H9 (cell line): ENCODE measurements at regions not wholly inside any gene's neighbourhood (a gene's known extent, or its start where the extent isn't known, plus 50 kb on each side); places are given as distances from the start of the nearest gene placed in this dataset.

ENCODE experiments used
- DNase-seq: peaks from one replicate; pipeline ENCODE4 v3.0.0-alpha.2; 2017
- H2AFZ ChIP-seq: one replicate; pipeline ENCODE4 v1.6.1; 2013; ENCODE audit warnings: mild to moderate bottlenecking, low read length, control low read depth, moderate library complexity
- H2AK5ac ChIP-seq: 2 replicates; pipeline ENCODE4 v1.6.1; 2013; ENCODE audit warnings: low read length, control low read depth, mixed read lengths; ENCODE audit not compliant: insufficient read length
- H2BK120ac ChIP-seq: one replicate; pipeline ENCODE4 v1.6.1; 2013; ENCODE audit warnings: low read depth, mild to moderate bottlenecking, low read length, control low read depth, inconsistent platforms; ENCODE audit not compliant: poor library complexity, severe bottlenecking
- H2BK12ac ChIP-seq: 2 replicates; pipeline ENCODE4 v1.6.1; 2013; ENCODE audit warnings: low read length, control low read depth, mixed read lengths, low read depth; ENCODE audit not compliant: insufficient read length
- H2BK15ac ChIP-seq: 2 replicates; pipeline ENCODE4 v1.6.1; 2013; ENCODE audit warnings: low read depth, low read length, control low read depth
- H2BK20ac ChIP-seq: one replicate; pipeline ENCODE4 v1.6.1; 2013; ENCODE audit warnings: low read depth, mild to moderate bottlenecking, low read length, control low read depth, inconsistent platforms; ENCODE audit not compliant: poor library complexity, severe bottlenecking
- H2BK5ac ChIP-seq: 2 replicates; pipeline ENCODE4 v1.6.1; 2013; ENCODE audit warnings: low read length, control low read depth, mixed read lengths; ENCODE audit not compliant: insufficient read length
- H3K14ac ChIP-seq: 2 replicates; pipeline ENCODE4 v1.6.1; 2013; ENCODE audit warnings: low read length, control low read depth; ENCODE audit not compliant: insufficient read depth
- H3K18ac ChIP-seq: 2 replicates; pipeline ENCODE4 v1.6.1; 2013; ENCODE audit warnings: low read depth, mild to moderate bottlenecking, mixed read lengths, low read length, control low read depth; ENCODE audit not compliant: insufficient read length
- H3K23ac ChIP-seq: 2 replicates; pipeline ENCODE4 v1.6.1; 2013; ENCODE audit warnings: low read length, control low read depth, mixed read lengths, low read depth; ENCODE audit not compliant: insufficient read length
- H3K23me2 ChIP-seq: 2 replicates; pipeline ENCODE4 v1.6.1; 2013; ENCODE audit warnings: low read depth, mild to moderate bottlenecking, mixed read lengths, low read length, control low read depth; ENCODE audit not compliant: insufficient read length, poor library complexity, severe bottlenecking
- H3K27ac ChIP-seq: 2 replicates; pipeline ENCODE4 v1.5.1; 2013; ENCODE audit warnings: low read length, control low read depth, mixed read lengths, low read depth; ENCODE audit not compliant: insufficient read length
- H3K27me3 ChIP-seq: 2 replicates; pipeline ENCODE4 v1.6.1; 2013; ENCODE audit warnings: low read length, control low read depth, inconsistent platforms; ENCODE audit not compliant: insufficient read depth
- H3K4ac ChIP-seq: 2 replicates; pipeline ENCODE4 v1.6.1; 2013; ENCODE audit warnings: low read depth, mild to moderate bottlenecking, control low read depth, inconsistent platforms, low read length, moderate library complexity
- H3K4me1 ChIP-seq: 2 replicates; pipeline ENCODE4 v1.6.1; 2013; ENCODE audit warnings: low read length, control low read depth, inconsistent platforms; ENCODE audit not compliant: insufficient read depth
- H3K4me2 ChIP-seq: 2 replicates; pipeline ENCODE4 v1.6.1; 2013; ENCODE audit warnings: low read length, control low read depth, mixed read lengths; ENCODE audit not compliant: insufficient read length, insufficient read depth
- H3K56ac ChIP-seq: 2 replicates; pipeline ENCODE4 v1.6.1; 2013; ENCODE audit warnings: low read depth, mild to moderate bottlenecking, mixed read lengths, low read length, control low read depth; ENCODE audit not compliant: insufficient read length
- H3K79me1 ChIP-seq: 2 replicates; pipeline ENCODE4 v1.6.1; 2013; ENCODE audit warnings: low read depth, mild to moderate bottlenecking, moderate library complexity, low read length, control low read depth, inconsistent platforms; ENCODE audit not compliant: insufficient read depth, poor library complexity, severe bottlenecking
- H3K79me2 ChIP-seq: 2 replicates; pipeline ENCODE4 v1.6.1; 2013; ENCODE audit warnings: low read length, control low read depth, inconsistent platforms; ENCODE audit not compliant: insufficient read depth
- H3K9ac ChIP-seq: 2 replicates; pipeline ENCODE4 v1.6.1; 2013; ENCODE audit warnings: low read length, control low read depth, mixed read lengths; ENCODE audit not compliant: insufficient read length; ENCODE audit errors: extremely low read depth
- H3K9me3 ChIP-seq: one replicate; pipeline ENCODE4 v1.6.1; 2013; ENCODE audit warnings: low read depth, low read length, inconsistent platforms; ENCODE audit not compliant: control insufficient read depth
- H3T11ph ChIP-seq: one replicate; pipeline ENCODE4 v1.6.1; 2013; ENCODE audit warnings: mild to moderate bottlenecking, low read length, control low read depth, inconsistent platforms
- H4K20me1 ChIP-seq: one replicate; pipeline ENCODE4 v1.6.1; 2013; ENCODE audit not compliant: control insufficient read depth, insufficient read length, insufficient read depth
- H4K5ac ChIP-seq: 2 replicates; pipeline ENCODE4 v1.6.1; 2013; ENCODE audit warnings: low read depth, mild to moderate bottlenecking, mixed read lengths, low read length, control low read depth; ENCODE audit not compliant: insufficient read length
- H4K8ac ChIP-seq: replicated peaks from 2 replicates; pipeline ENCODE4 v1.6.1; 2013; ENCODE audit warnings: low read length, control low read depth, mixed read lengths, low read depth; ENCODE audit not compliant: insufficient read length
- H4K91ac ChIP-seq: 2 replicates; pipeline ENCODE4 v1.6.1; 2013; ENCODE audit warnings: low read depth, mild to moderate bottlenecking, moderate library complexity, mixed read lengths, low read length, control low read depth; ENCODE audit not compliant: insufficient read length
- H3K27ac Mint-ChIP-seq, 3 experiments: 2 replicates in 2 of 3; 3 replicates in 1 of 3; pipeline ENCODE4 v1.8.0; 2020 to 2021; ENCODE audit warnings: mixed read lengths in 3 of 3, mild to moderate bottlenecking in 1 of 3, moderate library complexity in 1 of 3
- H3K27me3 Mint-ChIP-seq: 2 replicates; pipeline ENCODE4 v1.8.0; 2021; ENCODE audit warnings: low read depth, mild to moderate bottlenecking, moderate library complexity, mixed read lengths
- H3K36me3 Mint-ChIP-seq, 3 experiments: 2 replicates in 2 of 3; 3 replicates in 1 of 3; pipeline ENCODE4 v1.8.0; 2020 to 2021; ENCODE audit warnings: low read depth in 3 of 3, mixed read lengths in 3 of 3; ENCODE audit not compliant: insufficient read depth in 1 of 3
- H3K4me1 Mint-ChIP-seq, 2 experiments: 2 replicates each; pipeline ENCODE4 v1.8.0; 2020; ENCODE audit warnings: mixed read lengths in 2 of 2
- H3K4me3 Mint-ChIP-seq, 2 experiments: 2 replicates in 1 of 2; 3 replicates in 1 of 2; pipeline ENCODE4 v1.8.0; 2020 to 2021; ENCODE audit warnings: mild to moderate bottlenecking in 2 of 2, mixed read lengths in 2 of 2, moderate library complexity in 1 of 2
- H3K9me3 Mint-ChIP-seq, 2 experiments: 2 replicates in 1 of 2; 3 replicates in 1 of 2; pipeline ENCODE4 v1.8.0; 2020; ENCODE audit warnings: mild to moderate bottlenecking in 2 of 2, mixed read lengths in 2 of 2, moderate library complexity in 1 of 2
- CTCF ChIP-seq: fragments of 200-600 bp; sonication (generic); conservative IDR thresholded peaks from 3 replicates; pipeline ENCODE4 v1.8.0; 2021; ENCODE audit warnings: antibody characterized with exemption, mild to moderate bottlenecking
- WGBS: extraction: QIAGEN DNeasy Blood & Tissue Kit; methylation state at CpG from one replicate; pipeline ENCODE4 v1.1.7; 2013; ENCODE audit warnings: missing lambda C conversion rate, low lambda C conversion rate, mixed read lengths; ENCODE audit not compliant: insufficient read length; ENCODE audit errors: extremely low coverage; 5-methylcytosine and 5-hydroxymethylcytosine counted together

GRCh38 chr13:42396501-42396900 is 124.5 kb downstream of the AKAP11 start:
- Histone ChIP-seq H3K14ac (no peak overlapping the region), H2BK120ac (no peak overlapping the region), H4K8ac (no peak overlapping the region), H3T11ph (no peak overlapping the region), H3K79me2 (no peaks in the 10 kb centered on the region), H4K91ac (no peak overlapping the region), H3K56ac (no peak overlapping the region), H3K23me2 (no peaks in the 10 kb centered on the region), H2BK20ac (no peak overlapping the region), H2AFZ (no peak overlapping the region), H4K5ac (no peak overlapping the region), H4K20me1 (no peaks in the 10 kb centered on the region), H3K27ac (no peak overlapping the region), H3K18ac (no peak overlapping the region), H3K4ac (no peak overlapping the region), H3K27me3 (no peaks in the 10 kb centered on the region), H3K4me1 (no peaks in the 10 kb centered on the region), H3K4me2 (no peak overlapping the region), H2AK5ac (no peak overlapping the region), H3K79me1 (no peaks in the 10 kb centered on the region), H2BK15ac (no peak overlapping the region), H2BK5ac (no peak overlapping the region), H3K9ac (no peak overlapping the region), H2BK12ac (no peak overlapping the region), H3K9me3 (no peaks in the 10 kb centered on the region), H3K23ac (no peak overlapping the region)
- no peak for DNase-seq
- no CpG with 5 or more reads among the region's 9 CpGs for WGBS
- Mint-ChIP-seq H3K9me3 (no peaks in the 10 kb centered on the region; a peak in 1 of 5 replicates), H3K27me3 (no peaks in the 10 kb centered on the region), H3K27ac (no peak overlapping the region), H3K4me3 (no peak overlapping the region), H3K36me3 (peaks cover 0 to 1% (median 0%) of the 10 kb centered on the region in 3 experiments; a peak in 2 of 7 replicates), H3K4me1 (peaks cover 11 to 12% of the 10 kb centered on the region in 2 experiments)
- TF ChIP-seq CTCF = no peak
